Epithelial cell of esophagus (primary cell): ENCODE measurements at regions not wholly inside any gene's neighbourhood (a gene's known extent, or its start where the extent isn't known, plus 50 kb on each side); places are given as distances from the start of the nearest gene placed in this dataset.

ENCODE experiments used
- DNase-seq: peaks from one replicate; pipeline ENCODE4 v3.0.0; 2010; ENCODE audit warnings: low read depth
- H3K4me3 ChIP-seq: 2 replicates; pipeline ENCODE4 v1.5.1; 2011; ENCODE audit warnings: mild to moderate bottlenecking, low read length, control low read depth
- TF ChIP-seq, protein P1 (sequence below): IDR thresholded peaks from 2 replicates; pipeline ENCODE4 v1.5.1; 2011; ENCODE audit warnings: low read depth, mild to moderate bottlenecking, low read length, control low read depth, inconsistent platforms; ENCODE audit not compliant: insufficient read depth; ENCODE audit errors: missing control alignments

DNA sequence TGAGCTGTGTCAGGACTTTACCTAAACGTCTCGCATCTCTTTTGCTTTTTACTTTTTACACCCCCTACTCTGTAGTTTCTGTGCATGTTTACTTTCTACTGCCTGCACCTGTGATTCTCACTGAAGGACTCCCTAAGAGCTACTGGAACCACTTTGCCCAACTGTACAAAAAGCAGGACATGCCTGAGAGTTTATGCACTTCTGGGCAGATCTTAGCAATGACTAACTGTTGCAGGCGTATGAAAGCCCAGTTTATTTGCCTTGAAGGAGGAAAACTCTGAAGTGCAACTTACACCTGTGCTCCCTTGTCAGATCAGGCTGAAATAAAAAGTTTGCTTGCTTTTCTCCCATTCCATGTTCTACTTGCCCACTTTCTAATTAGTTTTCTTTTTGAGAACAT, 467.0 kb upstream of the USP24 start:
- TF ChIP-seq, protein P1, sequence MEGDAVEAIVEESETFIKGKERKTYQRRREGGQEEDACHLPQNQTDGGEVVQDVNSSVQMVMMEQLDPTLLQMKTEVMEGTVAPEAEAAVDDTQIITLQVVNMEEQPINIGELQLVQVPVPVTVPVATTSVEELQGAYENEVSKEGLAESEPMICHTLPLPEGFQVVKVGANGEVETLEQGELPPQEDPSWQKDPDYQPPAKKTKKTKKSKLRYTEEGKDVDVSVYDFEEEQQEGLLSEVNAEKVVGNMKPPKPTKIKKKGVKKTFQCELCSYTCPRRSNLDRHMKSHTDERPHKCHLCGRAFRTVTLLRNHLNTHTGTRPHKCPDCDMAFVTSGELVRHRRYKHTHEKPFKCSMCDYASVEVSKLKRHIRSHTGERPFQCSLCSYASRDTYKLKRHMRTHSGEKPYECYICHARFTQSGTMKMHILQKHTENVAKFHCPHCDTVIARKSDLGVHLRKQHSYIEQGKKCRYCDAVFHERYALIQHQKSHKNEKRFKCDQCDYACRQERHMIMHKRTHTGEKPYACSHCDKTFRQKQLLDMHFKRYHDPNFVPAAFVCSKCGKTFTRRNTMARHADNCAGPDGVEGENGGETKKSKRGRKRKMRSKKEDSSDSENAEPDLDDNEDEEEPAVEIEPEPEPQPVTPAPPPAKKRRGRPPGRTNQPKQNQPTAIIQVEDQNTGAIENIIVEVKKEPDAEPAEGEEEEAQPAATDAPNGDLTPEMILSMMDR, result no peak
- no peak overlapping the region for H3K4me3 ChIP-seq
- DNase-seq, result peak; percentile 11

GRCh38 chr1:55679971-55680370, 464.8 kb upstream of the USP24 start:
- no peak overlapping the region for H3K4me3 ChIP-seq
- DNase-seq, result no peak
- TF ChIP-seq, protein P1, result no peak

DNA sequence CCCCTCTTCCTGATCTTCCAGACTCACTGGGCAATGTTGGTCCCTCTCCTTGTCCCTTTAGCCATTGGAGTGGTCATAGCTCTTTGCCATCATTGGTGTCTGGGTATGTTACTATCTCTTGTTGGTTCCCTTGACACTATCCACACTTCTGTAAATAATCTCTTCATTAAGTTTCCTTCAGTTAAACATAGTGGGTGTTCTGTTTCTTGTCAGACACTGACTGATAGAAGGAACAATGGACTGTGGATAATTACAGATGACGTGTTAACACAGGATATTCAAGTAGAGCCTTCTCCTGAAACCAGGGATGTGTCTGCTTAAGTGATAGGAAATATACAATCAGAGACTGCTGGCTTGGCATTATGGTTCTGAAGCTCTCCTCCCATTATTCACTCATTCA, 458.3 kb upstream of the USP24 start:
- TF ChIP-seq, protein P1, result no peak
- DNase-seq, result no peak
- no peak overlapping the region for H3K4me3 ChIP-seq

DNA sequence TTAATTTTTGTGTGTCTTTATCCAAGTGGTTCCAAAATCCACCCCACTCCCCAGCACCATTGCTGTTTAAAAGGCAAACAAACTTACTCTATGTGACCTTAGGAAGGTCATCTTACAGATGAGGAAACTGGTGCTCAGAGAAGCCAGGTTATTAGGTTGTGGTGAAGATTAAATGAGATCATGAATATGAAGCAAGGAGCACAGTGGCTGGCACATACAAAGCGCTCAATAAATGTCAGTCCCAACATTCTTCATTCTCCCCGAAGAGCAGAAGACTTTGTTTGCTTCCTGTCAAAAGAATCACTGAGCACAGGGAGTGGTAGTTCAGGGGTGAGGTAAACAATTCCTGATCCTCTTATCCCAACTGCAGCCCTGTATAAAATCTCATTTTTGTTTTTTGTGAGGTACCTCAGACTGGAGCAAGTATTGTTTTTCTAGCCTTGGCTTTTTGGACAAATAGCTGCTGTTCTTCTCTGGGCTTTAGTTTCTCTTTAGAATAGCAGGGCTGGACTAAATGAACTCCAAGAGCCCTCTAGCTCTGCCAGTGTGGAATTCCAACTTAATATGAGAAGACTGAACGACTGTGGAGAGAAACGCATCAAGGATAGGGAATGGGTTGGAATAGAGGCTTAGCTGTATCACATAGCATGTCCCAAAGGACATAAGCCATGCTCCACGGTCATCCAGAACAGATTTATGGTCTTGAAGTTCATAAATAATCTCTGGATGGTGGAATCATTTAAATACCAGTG, 455.3 kb upstream of the USP24 start:
- TF ChIP-seq, protein P1, result no peak
- H3K4me3 ChIP-seq, result no peak overlapping the region
- no peak for DNase-seq

GRCh38 chr1:55669293-55669692, 454.1 kb upstream of the USP24 start:
- TF ChIP-seq, protein P1, result no peak
- H3K4me3 ChIP-seq, result no peak overlapping the region
- peak; percentile 11 for DNase-seq

DNA sequence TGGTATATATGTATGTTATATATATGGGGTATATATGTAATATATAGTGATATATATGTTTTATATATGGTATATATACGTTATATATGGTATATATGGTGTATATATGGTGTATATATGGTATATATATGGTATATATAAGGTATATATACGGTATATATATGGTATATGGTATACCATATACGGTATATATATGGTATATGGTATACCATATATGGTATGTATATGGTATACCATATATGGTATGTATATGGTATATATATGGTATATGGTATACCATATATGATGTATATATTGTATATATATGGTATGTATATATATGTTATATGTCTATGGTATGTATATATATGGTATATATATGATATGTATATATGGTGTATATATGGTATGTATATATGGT, 447.7 kb upstream of the USP24 start:
- TF ChIP-seq, protein P1, result no peak

DNA sequence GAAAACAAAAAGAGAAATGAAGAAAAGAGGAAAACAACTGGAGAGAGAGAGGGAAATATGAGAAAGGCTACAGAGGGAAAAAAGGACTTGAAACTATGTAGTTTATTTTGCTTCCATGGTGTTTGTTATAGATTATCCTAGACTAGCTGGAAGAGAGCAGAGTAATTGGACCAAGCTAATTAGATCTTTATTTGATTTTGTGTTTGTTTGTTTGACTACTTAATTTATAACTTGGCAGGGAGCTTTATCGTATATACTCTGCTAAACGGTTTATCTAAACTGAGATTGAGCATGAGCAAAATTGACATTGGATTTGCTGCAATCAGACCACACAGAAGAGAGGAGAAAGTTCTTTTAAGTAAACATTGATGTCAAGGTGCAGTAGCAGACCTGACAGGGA, 443.8 kb upstream of the USP24 start:
- TF ChIP-seq, protein P1, result no peak
- DNase-seq, result no peak
- no peak overlapping the region for H3K4me3 ChIP-seq

More for the DNA sequence above, 447.7 kb upstream of the USP24 start:
- no peak overlapping the region for H3K4me3 ChIP-seq
- DNase-seq, result no peak
